ENCODE measurements at regions not wholly inside any gene's neighbourhood (a gene's known extent, or its start where the extent isn't known, plus 50 kb on each side); places are given as distances from the start of the nearest gene placed in this dataset.

- BruUV-seq (replicated peaks), result no TSS peak
- DNase-seq (ENCODE audit: low spot score), result no peak
- Histone ChIP-seq H4K20me1 (ENCODE audit: insufficient read depth, low read length) (no peaks in the 10 kb centered on the region), H3K27ac (ENCODE audit: low read depth, low read length, poor library complexity, severe bottlenecking) (no peak overlapping the region), H3K36me3 (ENCODE audit: insufficient read depth, low read length) (no peaks in the 10 kb centered on the region), H3K4me3 (ENCODE audit: low read depth, low read length, poor library complexity, severe bottlenecking) (no peak overlapping the region), H2AFZ (ENCODE audit: low read length) (no peak overlapping the region), H3K4me1 (ENCODE audit: insufficient read depth, low read length, poor library complexity, severe bottlenecking) (peaks cover 60% of the 10 kb centered on the region), H3K9me2 (ENCODE audit: insufficient read depth, low read length) (no peaks in the 10 kb centered on the region), H3K9me3 (ENCODE audit: low read length) (no peaks in the 10 kb centered on the region), H3K79me2 (ENCODE audit: insufficient read depth, low read depth, low read length) (no peaks in the 10 kb centered on the region), H3K4me2 (ENCODE audit: low read length) (no peak overlapping the region)
- CTCF ChIA-PET (ENCODE audit: unreplicated experiment), result interaction anchor here (0.5 to 1.2 kb wide), 3 partner anchors 12 to 33 kb away, joined by 3 to 4 read pairs (median 3); no protein-coding TSS in a partner anchor
- POLR2A ChIA-PET, result interaction anchor here (0.6 to 2.4 kb wide), 5 partner anchors 8 to 83 kb away, joined by 3 to 15 read pairs (median 3); no protein-coding TSS in a partner anchor
- intact Hi-C loops (cut with micrococcal nuclease; ENCODE audit: unreplicated experiment), result no loop called here
- no peak for TF ChIP-seq EZH2phosphoT487 (IDR thresholded peaks at IDR 0.05; ENCODE audit: borderline replicate concordance, low read depth, low read length)
- TF ChIP-seq, protein P1, sequence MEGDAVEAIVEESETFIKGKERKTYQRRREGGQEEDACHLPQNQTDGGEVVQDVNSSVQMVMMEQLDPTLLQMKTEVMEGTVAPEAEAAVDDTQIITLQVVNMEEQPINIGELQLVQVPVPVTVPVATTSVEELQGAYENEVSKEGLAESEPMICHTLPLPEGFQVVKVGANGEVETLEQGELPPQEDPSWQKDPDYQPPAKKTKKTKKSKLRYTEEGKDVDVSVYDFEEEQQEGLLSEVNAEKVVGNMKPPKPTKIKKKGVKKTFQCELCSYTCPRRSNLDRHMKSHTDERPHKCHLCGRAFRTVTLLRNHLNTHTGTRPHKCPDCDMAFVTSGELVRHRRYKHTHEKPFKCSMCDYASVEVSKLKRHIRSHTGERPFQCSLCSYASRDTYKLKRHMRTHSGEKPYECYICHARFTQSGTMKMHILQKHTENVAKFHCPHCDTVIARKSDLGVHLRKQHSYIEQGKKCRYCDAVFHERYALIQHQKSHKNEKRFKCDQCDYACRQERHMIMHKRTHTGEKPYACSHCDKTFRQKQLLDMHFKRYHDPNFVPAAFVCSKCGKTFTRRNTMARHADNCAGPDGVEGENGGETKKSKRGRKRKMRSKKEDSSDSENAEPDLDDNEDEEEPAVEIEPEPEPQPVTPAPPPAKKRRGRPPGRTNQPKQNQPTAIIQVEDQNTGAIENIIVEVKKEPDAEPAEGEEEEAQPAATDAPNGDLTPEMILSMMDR (conservative IDR thresholded peaks at IDR 0.05; ENCODE audit: low read length), result no peak
These were observed 100.1 kb upstream of the LPP start for GRCh38 chr3:188053710-188054380.

DNA sequence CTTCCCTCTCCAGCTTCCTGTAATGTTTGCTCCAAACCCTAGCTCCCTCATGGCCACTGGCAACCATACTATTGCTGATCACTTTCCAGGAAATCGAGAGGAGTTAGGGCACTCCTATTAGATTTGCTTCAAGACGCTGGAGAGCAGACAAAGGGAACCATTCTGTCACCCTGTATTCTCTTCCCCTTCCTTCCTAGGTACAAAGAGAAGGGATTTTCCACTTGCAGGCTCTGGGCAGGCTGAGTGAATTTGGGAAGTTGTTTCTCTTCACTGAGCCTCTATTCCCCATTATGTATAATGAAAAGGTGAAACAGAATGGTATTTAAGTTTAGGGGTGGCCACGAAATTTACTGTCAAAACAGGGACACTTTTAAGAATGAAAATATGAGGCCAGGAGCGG lies 99.4 kb upstream of the LPP start:
- no peaks in the 10 kb centered on the region for H4K20me1 ChIP-seq (ENCODE audit: insufficient read depth, low read length)
- no peak overlapping the region for H2AFZ ChIP-seq (ENCODE audit: low read length)
- no TSS peak for BruUV-seq (replicated peaks)
- H3K27ac ChIP-seq (ENCODE audit: low read depth, low read length, poor library complexity, severe bottlenecking), result no peak overlapping the region
- no peaks in the 10 kb centered on the region for H3K36me3 ChIP-seq (ENCODE audit: insufficient read depth, low read length)
- H3K4me2 ChIP-seq (ENCODE audit: low read length), result no peak overlapping the region
- no peak for TF ChIP-seq EZH2phosphoT487 (IDR thresholded peaks at IDR 0.05; ENCODE audit: borderline replicate concordance, low read depth, low read length)
- TF ChIP-seq, protein P1 (conservative IDR thresholded peaks at IDR 0.05; ENCODE audit: low read length), result no peak
- POLR2A ChIA-PET, result interaction anchor here (0.7 to 1.2 kb wide), 4 partner anchors 18 to 861 kb away, joined by 3 to 6 read pairs (median 4); no protein-coding TSS in a partner anchor
- H3K4me1 ChIP-seq (ENCODE audit: insufficient read depth, low read length, poor library complexity, severe bottlenecking), result peaks cover 53% of the 10 kb centered on the region
- DNase-seq (ENCODE audit: low spot score), result no peak
- H3K9me2 ChIP-seq (ENCODE audit: insufficient read depth, low read length), result no peaks in the 10 kb centered on the region
- intact Hi-C loops (cut with micrococcal nuclease; ENCODE audit: unreplicated experiment), result no loop called here
- H3K9me3 ChIP-seq (ENCODE audit: low read length), result no peaks in the 10 kb centered on the region
- H3K4me3 ChIP-seq (ENCODE audit: low read depth, low read length, poor library complexity, severe bottlenecking), result no peak overlapping the region
- no peaks in the 10 kb centered on the region for H3K79me2 ChIP-seq (ENCODE audit: insufficient read depth, low read depth, low read length)
- CTCF ChIA-PET (ENCODE audit: unreplicated experiment), result interaction anchor here (0.5 to 1.2 kb wide), 2 partner anchors 13 to 23 kb away, joined by 3 to 4 read pairs; no protein-coding TSS in a partner anchor

GRCh38 chr3:188055388-188055787 lies 98.6 kb upstream of the LPP start:
- no peaks in the 10 kb centered on the region for H3K9me3 ChIP-seq (ENCODE audit: low read length)
- intact Hi-C loops (cut with micrococcal nuclease; ENCODE audit: unreplicated experiment), result no loop called here
- no peaks in the 10 kb centered on the region for H3K36me3 ChIP-seq (ENCODE audit: insufficient read depth, low read length)
- H3K4me1 ChIP-seq (ENCODE audit: insufficient read depth, low read length, poor library complexity, severe bottlenecking), result peaks cover 50% of the 10 kb centered on the region
- peak overlapping the region; percentile 16; the same call in 1 of the 2 replicates for H2AFZ ChIP-seq (ENCODE audit: low read length)
- CTCF ChIA-PET (ENCODE audit: unreplicated experiment), result no interaction called here
- TF ChIP-seq, protein P1 (conservative IDR thresholded peaks at IDR 0.05; ENCODE audit: low read length), result no peak
- TF ChIP-seq EZH2phosphoT487 (IDR thresholded peaks at IDR 0.05; ENCODE audit: borderline replicate concordance, low read depth, low read length), result no peak
- no peak overlapping the region for H3K27ac ChIP-seq (ENCODE audit: low read depth, low read length, poor library complexity, severe bottlenecking)
- H3K9me2 ChIP-seq (ENCODE audit: insufficient read depth, low read length), result no peaks in the 10 kb centered on the region
- no peak overlapping the region for H3K4me3 ChIP-seq (ENCODE audit: low read depth, low read length, poor library complexity, severe bottlenecking)
- no peak overlapping the region for H3K4me2 ChIP-seq (ENCODE audit: low read length)
- H4K20me1 ChIP-seq (ENCODE audit: insufficient read depth, low read length), result no peaks in the 10 kb centered on the region
- BruUV-seq (replicated peaks), result no TSS peak
- POLR2A ChIA-PET, result interaction anchor here (0.7 to 1.2 kb wide), 2 partner anchors 32 to 325 kb away, joined by 3 to 8 read pairs; no protein-coding TSS in a partner anchor
- DNase-seq (ENCODE audit: low spot score), result no peak
- H3K79me2 ChIP-seq (ENCODE audit: insufficient read depth, low read depth, low read length), result no peaks in the 10 kb centered on the region
